ENCODE measurements at regions not wholly inside any gene's neighbourhood (a gene's known extent, or its start where the extent isn't known, plus 50 kb on each side); places are given as distances from the start of the nearest gene placed in this dataset.

GRCh38 chr13:76516586-76516985, 369.6 kb downstream of the KCTD12 start:
- TF ChIP-seq FOXM1 (IDR thresholded peaks at IDR 0.05; ENCODE audit: borderline replicate concordance) = no peak
- no peak for TF ChIP-seq LEF1 (IDR thresholded peaks at IDR 0.05; ENCODE audit: borderline replicate concordance)
- no peak for TF ChIP-seq SUZ12 (IDR thresholded peaks at IDR 0.05)
- no peak for TF ChIP-seq ZNF384 (IDR thresholded peaks at IDR 0.05)
- no peak for TF ChIP-seq NFRKB (IDR thresholded peaks at IDR 0.05)
- TF ChIP-seq BHLHE40 (IDR thresholded peaks at IDR 0.05; ENCODE audit: borderline replicate concordance) = no peak
- TF ChIP-seq TARDBP (IDR thresholded peaks at IDR 0.05) = no peak
- no peak for TF ChIP-seq ELF4 (IDR thresholded peaks at IDR 0.05)

Measured in HEK293T (cell line).